ENCODE measurements at regions not wholly inside any gene's neighbourhood (a gene's known extent, or its start where the extent isn't known, plus 50 kb on each side); places are given as distances from the start of the nearest gene placed in this dataset.

DNA sequence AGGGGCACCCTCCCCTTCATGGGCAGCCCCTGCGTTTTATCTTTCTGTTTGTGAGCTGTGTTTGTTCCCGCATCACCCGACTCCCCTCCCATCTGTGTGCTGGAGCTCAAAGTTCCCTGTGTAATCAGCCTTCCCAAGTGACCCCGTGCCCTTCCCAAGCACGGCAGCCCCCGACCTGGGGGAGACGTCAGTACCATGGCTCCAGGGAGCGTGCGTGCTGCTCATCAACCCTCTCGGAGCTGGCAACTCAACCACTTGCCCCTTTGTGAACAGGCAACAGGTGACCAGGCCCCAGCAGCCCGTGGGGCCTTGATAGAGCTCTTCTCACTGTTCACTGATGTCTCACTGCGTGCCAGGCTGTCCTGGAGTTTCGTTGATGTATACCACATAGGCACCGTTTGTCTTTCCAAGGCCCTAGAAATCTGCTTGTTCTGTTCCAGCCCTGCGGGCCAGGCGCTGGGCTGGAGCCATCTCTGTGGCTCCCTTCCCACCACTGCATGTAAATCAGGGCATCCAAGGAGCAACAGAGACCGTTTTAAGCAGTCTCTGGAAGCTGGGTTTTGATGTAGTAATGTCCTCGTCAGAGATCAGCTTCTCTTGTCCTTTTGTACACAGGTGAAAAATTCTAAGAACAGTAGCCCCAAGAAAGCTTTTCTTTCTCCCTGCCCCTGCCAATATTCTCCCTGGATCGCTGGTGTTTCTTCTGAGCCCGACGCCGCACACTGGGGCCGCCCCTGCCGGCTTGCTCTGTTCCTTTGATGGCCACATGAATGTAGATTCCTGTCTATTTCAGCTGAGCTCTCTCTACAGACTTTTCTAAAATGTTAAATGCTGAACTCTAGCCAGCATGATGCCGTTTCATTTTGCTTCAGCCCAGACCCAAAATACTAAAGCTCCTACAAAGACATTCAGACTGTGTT, 107.0 kb upstream of the PTPRM start (continued):
- TF ChIP-seq, protein P1, sequence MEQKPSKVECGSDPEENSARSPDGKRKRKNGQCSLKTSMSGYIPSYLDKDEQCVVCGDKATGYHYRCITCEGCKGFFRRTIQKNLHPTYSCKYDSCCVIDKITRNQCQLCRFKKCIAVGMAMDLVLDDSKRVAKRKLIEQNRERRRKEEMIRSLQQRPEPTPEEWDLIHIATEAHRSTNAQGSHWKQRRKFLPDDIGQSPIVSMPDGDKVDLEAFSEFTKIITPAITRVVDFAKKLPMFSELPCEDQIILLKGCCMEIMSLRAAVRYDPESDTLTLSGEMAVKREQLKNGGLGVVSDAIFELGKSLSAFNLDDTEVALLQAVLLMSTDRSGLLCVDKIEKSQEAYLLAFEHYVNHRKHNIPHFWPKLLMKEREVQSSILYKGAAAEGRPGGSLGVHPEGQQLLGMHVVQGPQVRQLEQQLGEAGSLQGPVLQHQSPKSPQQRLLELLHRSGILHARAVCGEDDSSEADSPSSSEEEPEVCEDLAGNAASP (CRISPR knock-in tag; IDR thresholded peaks at IDR 0.05; ENCODE audit: borderline replicate concordance) = 0 out of 2 replicates have a peak, but pooled peaks have one; percentile 18
- TF ChIP-seq, protein P2, sequence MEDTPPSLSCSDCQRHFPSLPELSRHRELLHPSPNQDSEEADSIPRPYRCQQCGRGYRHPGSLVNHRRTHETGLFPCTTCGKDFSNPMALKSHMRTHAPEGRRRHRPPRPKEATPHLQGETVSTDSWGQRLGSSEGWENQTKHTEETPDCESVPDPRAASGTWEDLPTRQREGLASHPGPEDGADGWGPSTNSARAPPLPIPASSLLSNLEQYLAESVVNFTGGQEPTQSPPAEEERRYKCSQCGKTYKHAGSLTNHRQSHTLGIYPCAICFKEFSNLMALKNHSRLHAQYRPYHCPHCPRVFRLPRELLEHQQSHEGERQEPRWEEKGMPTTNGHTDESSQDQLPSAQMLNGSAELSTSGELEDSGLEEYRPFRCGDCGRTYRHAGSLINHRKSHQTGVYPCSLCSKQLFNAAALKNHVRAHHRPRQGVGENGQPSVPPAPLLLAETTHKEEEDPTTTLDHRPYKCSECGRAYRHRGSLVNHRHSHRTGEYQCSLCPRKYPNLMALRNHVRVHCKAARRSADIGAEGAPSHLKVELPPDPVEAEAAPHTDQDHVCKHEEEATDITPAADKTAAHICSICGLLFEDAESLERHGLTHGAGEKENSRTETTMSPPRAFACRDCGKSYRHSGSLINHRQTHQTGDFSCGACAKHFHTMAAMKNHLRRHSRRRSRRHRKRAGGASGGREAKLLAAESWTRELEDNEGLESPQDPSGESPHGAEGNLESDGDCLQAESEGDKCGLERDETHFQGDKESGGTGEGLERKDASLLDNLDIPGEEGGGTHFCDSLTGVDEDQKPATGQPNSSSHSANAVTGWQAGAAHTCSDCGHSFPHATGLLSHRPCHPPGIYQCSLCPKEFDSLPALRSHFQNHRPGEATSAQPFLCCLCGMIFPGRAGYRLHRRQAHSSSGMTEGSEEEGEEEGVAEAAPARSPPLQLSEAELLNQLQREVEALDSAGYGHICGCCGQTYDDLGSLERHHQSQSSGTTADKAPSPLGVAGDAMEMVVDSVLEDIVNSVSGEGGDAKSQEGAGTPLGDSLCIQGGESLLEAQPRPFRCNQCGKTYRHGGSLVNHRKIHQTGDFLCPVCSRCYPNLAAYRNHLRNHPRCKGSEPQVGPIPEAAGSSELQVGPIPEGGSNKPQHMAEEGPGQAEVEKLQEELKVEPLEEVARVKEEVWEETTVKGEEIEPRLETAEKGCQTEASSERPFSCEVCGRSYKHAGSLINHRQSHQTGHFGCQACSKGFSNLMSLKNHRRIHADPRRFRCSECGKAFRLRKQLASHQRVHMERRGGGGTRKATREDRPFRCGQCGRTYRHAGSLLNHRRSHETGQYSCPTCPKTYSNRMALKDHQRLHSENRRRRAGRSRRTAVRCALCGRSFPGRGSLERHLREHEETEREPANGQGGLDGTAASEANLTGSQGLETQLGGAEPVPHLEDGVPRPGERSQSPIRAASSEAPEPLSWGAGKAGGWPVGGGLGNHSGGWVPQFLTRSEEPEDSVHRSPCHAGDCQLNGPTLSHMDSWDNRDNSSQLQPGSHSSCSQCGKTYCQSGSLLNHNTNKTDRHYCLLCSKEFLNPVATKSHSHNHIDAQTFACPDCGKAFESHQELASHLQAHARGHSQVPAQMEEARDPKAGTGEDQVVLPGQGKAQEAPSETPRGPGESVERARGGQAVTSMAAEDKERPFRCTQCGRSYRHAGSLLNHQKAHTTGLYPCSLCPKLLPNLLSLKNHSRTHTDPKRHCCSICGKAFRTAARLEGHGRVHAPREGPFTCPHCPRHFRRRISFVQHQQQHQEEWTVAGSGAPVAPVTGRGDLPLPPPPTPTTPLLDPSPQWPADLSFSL (CRISPR knock-in tag; IDR thresholded peaks at IDR 0.05) = no peak
- TF ChIP-seq TBX2 (CRISPR knock-in tag; IDR thresholded peaks at IDR 0.05; ENCODE audit: borderline replicate concordance) (peak; percentile 32; the same call in 1 of the 2 replicates), SOX6 (IDR thresholded peaks at IDR 0.05) (no peak), SOX6 (CRISPR knock-in tag; IDR thresholded peaks at IDR 0.05) (peak; percentile 83), LCORL (IDR thresholded peaks at IDR 0.05) (no peak), LCORL (CRISPR knock-in tag; IDR thresholded peaks at IDR 0.05) (peak; percentile 77), POGZ (CRISPR knock-in tag; IDR thresholded peaks at IDR 0.05) (peak; percentile 57), NCOA1 (CRISPR knock-in tag; IDR thresholded peaks at IDR 0.05) (peak; percentile 48; the same call in 1 of the 2 replicates), ZNF780A (CRISPR knock-in tag; IDR thresholded peaks at IDR 0.05) (no peak)
- TF ChIP-seq, protein P3, sequence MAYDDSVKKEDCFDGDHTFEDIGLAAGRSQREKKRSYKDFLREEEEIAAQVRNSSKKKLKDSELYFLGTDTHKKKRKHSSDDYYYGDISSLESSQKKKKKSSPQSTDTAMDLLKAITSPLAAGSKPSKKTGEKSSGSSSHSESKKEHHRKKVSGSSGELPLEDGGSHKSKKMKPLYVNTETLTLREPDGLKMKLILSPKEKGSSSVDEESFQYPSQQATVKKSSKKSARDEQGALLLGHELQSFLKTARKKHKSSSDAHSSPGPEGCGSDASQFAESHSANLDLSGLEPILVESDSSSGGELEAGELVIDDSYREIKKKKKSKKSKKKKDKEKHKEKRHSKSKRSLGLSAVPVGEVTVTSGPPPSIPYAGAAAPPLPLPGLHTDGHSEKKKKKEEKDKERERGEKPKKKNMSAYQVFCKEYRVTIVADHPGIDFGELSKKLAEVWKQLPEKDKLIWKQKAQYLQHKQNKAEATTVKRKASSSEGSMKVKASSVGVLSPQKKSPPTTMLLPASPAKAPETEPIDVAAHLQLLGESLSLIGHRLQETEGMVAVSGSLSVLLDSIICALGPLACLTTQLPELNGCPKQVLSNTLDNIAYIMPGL (CRISPR knock-in tag; IDR thresholded peaks at IDR 0.05; ENCODE audit: borderline replicate concordance in 1 of 2, low read depth in 1 of 2) = peak in 1 of 2 experiments; percentile 55; a peak in 2 of 4 replicates
- TF ChIP-seq, protein P4, sequence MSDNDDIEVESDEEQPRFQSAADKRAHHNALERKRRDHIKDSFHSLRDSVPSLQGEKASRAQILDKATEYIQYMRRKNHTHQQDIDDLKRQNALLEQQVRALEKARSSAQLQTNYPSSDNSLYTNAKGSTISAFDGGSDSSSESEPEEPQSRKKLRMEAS (IDR thresholded peaks at IDR 0.05) = peak; percentile 53; the same call in 1 of the 2 replicates
- TF ChIP-seq, protein P5, sequence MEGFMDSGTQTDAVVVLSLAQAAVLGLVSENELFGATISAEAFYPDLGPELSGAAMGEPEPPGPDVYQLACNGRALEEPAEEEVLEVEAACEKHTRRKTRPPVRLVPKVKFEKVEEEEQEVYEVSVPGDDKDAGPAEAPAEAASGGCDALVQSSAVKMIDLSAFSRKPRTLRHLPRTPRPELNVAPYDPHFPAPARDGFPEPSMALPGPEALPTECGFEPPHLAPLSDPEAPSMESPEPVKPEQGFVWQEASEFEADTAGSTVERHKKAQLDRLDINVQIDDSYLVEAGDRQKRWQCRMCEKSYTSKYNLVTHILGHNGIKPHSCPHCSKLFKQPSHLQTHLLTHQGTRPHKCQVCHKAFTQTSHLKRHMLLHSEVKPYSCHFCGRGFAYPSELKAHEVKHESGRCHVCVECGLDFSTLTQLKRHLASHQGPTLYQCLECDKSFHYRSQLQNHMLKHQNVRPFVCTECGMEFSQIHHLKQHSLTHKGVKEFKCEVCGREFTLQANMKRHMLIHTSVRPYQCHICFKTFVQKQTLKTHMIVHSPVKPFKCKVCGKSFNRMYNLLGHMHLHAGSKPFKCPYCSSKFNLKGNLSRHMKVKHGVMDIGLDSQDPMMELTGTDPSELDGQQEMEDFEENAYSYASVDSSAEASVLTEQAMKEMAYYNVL (CRISPR knock-in tag; IDR thresholded peaks at IDR 0.05; ENCODE audit: borderline replicate concordance) = peak; percentile 72; the same call in 1 of the 2 replicates
